HepG2 (cell line): ENCODE measurements at regions not wholly inside any gene's neighbourhood (a gene's known extent, or its start where the extent isn't known, plus 50 kb on each side); places are given as distances from the start of the nearest gene placed in this dataset.

ENCODE experiments used
- ATAC-seq: fragments of 200-7000 bp; cut with Tn5 transposase; 3 replicates; pipeline ENCODE4 v1.9.1; 2020; ENCODE audit warnings: mild to moderate bottlenecking, moderate library complexity
- BruUV-seq: library from RNA; stranded (reverse); fragments of 400-500 nt; replicated peaks from 2 replicates; lab custom pipeline; 2021; lab: Mats Ljungman, UMichigan
- CTCF ChIA-PET: fragments of 300-600 bp; formaldehyde crosslinking; extraction: SDS; loops from one replicate; lab custom pipeline; 2021; ENCODE audit warnings: low total read pairs, inconsistent platforms, low intra/inter-chr PET ratio; lab: Yijun Ruan, JAX
- POLR2A ChIA-PET: fragments of 350-600 bp; sonication (Branson Sonifier 250); formaldehyde crosslinking; loops from one replicate; lab custom pipeline; 2020; ENCODE audit warnings: antibody characterized with exemption, inconsistent platforms; lab: Yijun Ruan, JAX
- DNase-seq: peaks from one replicate; pipeline ENCODE4 v3.0.0-alpha.2; 2015; ENCODE audit warnings: low spot score
- FAIRE-seq: peaks from 3 replicates; lab custom pipeline; 2011; peaks lifted over from hg19 to GRCh38; lab: Jason Lieb, UNC
- H2AFZ ChIP-seq: one replicate; pipeline ENCODE4 v1.6.1; 2011; ENCODE audit warnings: low read length, inconsistent platforms
- H3K27ac ChIP-seq: fragments of 300-600 bp; 3 replicates; pipeline ENCODE4 v1.8.0; 2011; ENCODE audit warnings: mixed run types, mild to moderate bottlenecking, mixed read lengths, low read length, inconsistent platforms; ENCODE audit not compliant: insufficient read depth; ENCODE audit errors: extremely low read length
- H3K27me3 ChIP-seq, 2 experiments: fragments of 200-600 bp in 1 of 2; 2 replicates in 1 of 2; 3 replicates in 1 of 2; pipeline versions ENCODE4 v1.6.0 to v1.8.0; 2011; ENCODE audit warnings: low read length in 2 of 2, mild to moderate bottlenecking in 2 of 2, moderate library complexity in 2 of 2, inconsistent platforms in 1 of 2; ENCODE audit not compliant: insufficient read depth in 2 of 2, control insufficient read depth in 1 of 2
- H3K36me3 ChIP-seq, 2 experiments: fragments of 200-600 bp in 1 of 2; replicated peaks in 1 of 2; 2 replicates in 1 of 2; 3 replicates in 1 of 2; pipeline versions ENCODE4 v1.5.1 to v1.8.0; 2011; ENCODE audit warnings: low read length in 2 of 2, inconsistent platforms in 1 of 2; ENCODE audit not compliant: insufficient read depth in 2 of 2, control insufficient read depth in 1 of 2
- H3K4me1 ChIP-seq: 2 replicates; pipeline ENCODE4 v1.5.1; 2012; ENCODE audit warnings: low read length, inconsistent platforms; ENCODE audit not compliant: insufficient read depth
- H3K4me2 ChIP-seq: 2 replicates; pipeline ENCODE4 v1.6.0; 2011; ENCODE audit warnings: low read depth, low read length, inconsistent platforms
- H3K4me3 ChIP-seq, 3 experiments: fragments of 200-600 bp in 1 of 3; sonication (generic), shearing (Covaris generic) in 1 of 3; replicated peaks in 1 of 3; 2 replicates each; pipeline ENCODE4 v1.5.1; 2011 to 2016; ENCODE audit warnings: low read length in 3 of 3, inconsistent platforms in 2 of 3, low read depth in 2 of 3, mild to moderate bottlenecking in 2 of 3, control low read depth in 1 of 3, mixed read lengths in 1 of 3; ENCODE audit not compliant: insufficient read depth in 1 of 3
- H3K79me2 ChIP-seq: one replicate; pipeline ENCODE4 v1.6.1; 2011; ENCODE audit warnings: low read length, inconsistent platforms; ENCODE audit not compliant: insufficient read depth
- H3K9ac ChIP-seq: 2 replicates; pipeline ENCODE4 v1.6.0; 2011; ENCODE audit warnings: mild to moderate bottlenecking, low read depth, low read length, inconsistent platforms; ENCODE audit not compliant: insufficient read depth
- H3K9me3 ChIP-seq: 2 replicates; pipeline ENCODE4 v1.5.1; 2012; ENCODE audit warnings: mild to moderate bottlenecking, low read length
- H4K20me1 ChIP-seq: 2 replicates; pipeline ENCODE4 v1.6.0; 2011; ENCODE audit warnings: inconsistent platforms, mild to moderate bottlenecking, low read length, moderate library complexity; ENCODE audit not compliant: insufficient read depth
- BCL3 ChIP-seq: sonication (generic); formaldehyde crosslinking; IDR thresholded peaks from 2 replicates; pipeline ENCODE4 v1.5.1; 2020; ENCODE audit warnings: mild to moderate bottlenecking, missing genetic modification reagents, moderate library complexity
- HNF4A ChIP-seq: sonication (generic); formaldehyde crosslinking; IDR thresholded peaks from 2 replicates; pipeline ENCODE4 v1.4.0; 2020; ENCODE audit warnings: missing genetic modification reagents
- MAFK ChIP-seq, 2 experiments: IDR thresholded peaks in 1 of 2; conservative IDR thresholded peaks in 1 of 2; 2 replicates each; pipeline ENCODE4 v1.6.1; 2011; ENCODE audit warnings: improper control_type of control experiment in 2 of 2, low read length in 2 of 2
- U2AF2 ChIP-seq: fragments of 200-400 bp; formaldehyde crosslinking; IDR thresholded peaks from 2 replicates; pipeline ENCODE4 v1.6.1; 2017; ENCODE audit warnings: low read depth, mild to moderate bottlenecking, low read length
- ZNF512B ChIP-seq: sonication (generic); formaldehyde crosslinking; IDR thresholded peaks from 2 replicates; pipeline ENCODE4 v1.5.1; 2020; ENCODE audit warnings: missing genetic modification reagents, mild to moderate bottlenecking, borderline replicate concordance
- WGBS: methylation state at CpG from one replicate; pipeline ENCODE4 v1.1.6; 2017; ENCODE audit warnings: low lambda C conversion rate; 5-methylcytosine and 5-hydroxymethylcytosine counted together
- in situ Hi-C: cut with HindIII; loops from 2 replicates; pipeline ENCODE4 v1.10.0; 2017; ENCODE audit warnings: low pct_unique_long_range_greater_than_20kb; ENCODE audit not compliant: extremely low pct_ligation_motif_present
- intact Hi-C: fragments of 100-400 bp; cut with micrococcal nuclease; formaldehyde crosslinking; loops from one replicate; pipeline ENCODE4 v1.10.0; 2022; ENCODE audit not compliant: unreplicated experiment

GRCh38 chr13:24066405-24067295 is 93.9 kb upstream of the SPATA13 start (continued):
- TF ChIP-seq BCL3 (CRISPR knock-in tag) (no peak), HNF4A (CRISPR knock-in tag) (no peak)

- in situ Hi-C loops (no loop called here), intact Hi-C loops (no loop called here)
- Histone ChIP-seq H3K4me3 (no peak overlapping the region), H3K4me1 (0 out of 2 replicates have a peak, but pooled peaks cover 7% of the 10 kb centered on the region), H2AFZ (no peak overlapping the region), H3K79me2 (no peaks in the 10 kb centered on the region), H4K20me1 (no peaks in the 10 kb centered on the region), H3K9ac (no peak overlapping the region), H3K4me2 (no peak overlapping the region), H3K9me3 (no peaks in the 10 kb centered on the region), H3K27me3 (peaks cover 0 to 17% of the 10 kb centered on the region in 2 experiments; a peak in 2 of 5 replicates), H3K27ac (no peak overlapping the region), H3K36me3 (no peaks in the 10 kb centered on the region)
- CTCF ChIA-PET: no interaction called here
- no peak for ATAC-seq
- POLR2A ChIA-PET: no interaction called here
- no TSS peak for BruUV-seq
- no peak for FAIRE-seq
- WGBS: 53% methylated on average over 2 of the region's 2 CpGs
- no peak for DNase-seq
- TF ChIP-seq ZNF512B (CRISPR knock-in tag) (no peak), U2AF2 (no peak), MAFK (conservative IDR thresholded peaks at IDR 0.05 in 1 of 2, IDR thresholded peaks at IDR 0.05 in 1 of 2; ENCODE audit: low read length in 2 of 2) (no peak)
These were observed 92.0 kb upstream of the SPATA13 start for GRCh38 chr13:24068472-24068871.
